ENCODE measurements at regions not wholly inside any gene's neighbourhood (a gene's known extent, or its start where the extent isn't known, plus 50 kb on each side); places are given as distances from the start of the nearest gene placed in this dataset.

- no peak for DNase-seq
Observed at GRCh38 chr15:93517176-93517575, 428.2 kb upstream of the RGMA start.

- DNase-seq: no peak
Observed at GRCh38 chr15:93515256-93516051, 426.4 kb upstream of the RGMA start.

- no peak for DNase-seq
Observed at GRCh38 chr15:93506646-93507045, 417.6 kb upstream of the RGMA start.

- DNase-seq: no peak
Observed at GRCh38 chr15:93505506-93505905, 416.5 kb upstream of the RGMA start.

- no peak for DNase-seq
Observed at GRCh38 chr15:93501946-93502345, 412.9 kb upstream of the RGMA start.

GRCh38 chr15:93500155-93500554 is 411.1 kb upstream of the RGMA start:
- DNase-seq: no peak

- DNase-seq: no peak
Observed at GRCh38 chr15:93497291-93497690, 408.3 kb upstream of the RGMA start.

- DNase-seq: no peak
Observed at GRCh38 chr15:93496888-93497287, 407.9 kb upstream of the RGMA start.

- DNase-seq: no peak
Observed at GRCh38 chr15:93495799-93496637, 407.0 kb upstream of the RGMA start.

- no peak for DNase-seq
Observed at GRCh38 chr15:93493172-93493571, 404.2 kb upstream of the RGMA start.

- DNase-seq: no peak
Observed at GRCh38 chr15:93491291-93491690, 402.3 kb upstream of the RGMA start.

- DNase-seq: no peak
Observed at GRCh38 chr15:93488296-93488713, 399.3 kb upstream of the RGMA start.

- no peak for DNase-seq
Observed at GRCh38 chr15:93486407-93487117, 397.6 kb upstream of the RGMA start.

GRCh38 chr15:93485438-93486327 is 396.7 kb upstream of the RGMA start:
- no peak for DNase-seq

- no peak for DNase-seq
Observed at GRCh38 chr15:93483923-93484322, 394.9 kb upstream of the RGMA start.

GRCh38 chr15:93482731-93483130 is 393.7 kb upstream of the RGMA start:
- no peak for DNase-seq

GRCh38 chr15:93479715-93480114 is 390.7 kb upstream of the RGMA start:
- no peak for DNase-seq

GRCh38 chr15:93478947-93479346 is 389.9 kb upstream of the RGMA start:
- DNase-seq: no peak

- no peak for DNase-seq
Observed at GRCh38 chr15:93477721-93478120, 388.7 kb upstream of the RGMA start.

GRCh38 chr15:93477188-93477587 is 388.2 kb upstream of the RGMA start:
- DNase-seq: no peak

GRCh38 chr15:93476491-93477177 is 387.6 kb upstream of the RGMA start:
- no peak for DNase-seq

GRCh38 chr15:93474728-93475127 is 385.7 kb upstream of the RGMA start:
- DNase-seq: no peak
